IMR-90 (cell line): ENCODE measurements at regions not wholly inside any gene's neighbourhood (a gene's known extent, or its start where the extent isn't known, plus 50 kb on each side); places are given as distances from the start of the nearest gene placed in this dataset.

Source experiments
- ATAC-seq: fragments of 200-7000 bp; cut with Tn5 transposase; 2 replicates; pipeline ENCODE4 v1.9.1; 2020; ENCODE audit warnings: low read depth, mild to moderate bottlenecking, moderate library complexity
- BruUV-seq: library from RNA; stranded (reverse); fragments of 400-500 nt; replicated peaks from 2 replicates; lab custom pipeline; 2021; lab: Mats Ljungman, UMichigan
- CTCF ChIA-PET: fragments of 300-600 bp; formaldehyde crosslinking; extraction: SDS; loops from one replicate; lab custom pipeline; 2021; ENCODE audit warnings: antibody characterized with exemption; lab: Yijun Ruan, JAX
- POLR2A ChIA-PET: fragments of 300-600 bp; sonication (Branson Sonifier 250); formaldehyde crosslinking; loops from one replicate; lab custom pipeline; 2022; ENCODE audit warnings: antibody characterized with exemption; ENCODE audit not compliant: unreplicated experiment; lab: Charles Lee
- DNase-seq: peaks from one replicate; pipeline ENCODE4 v3.0.0; 2013
- H2AFZ ChIP-seq: replicated peaks from 2 replicates; pipeline ENCODE3; 2013; ENCODE audit warnings: low read length, mild to moderate bottlenecking; ENCODE audit not compliant: poor library complexity
- H2AK5ac ChIP-seq: 2 replicates; pipeline ENCODE4 v1.6.1; 2013; ENCODE audit warnings: low read depth, low read length, inconsistent platforms
- H2AK9ac ChIP-seq: replicated peaks from 2 replicates; pipeline ENCODE3; 2013; ENCODE audit warnings: mild to moderate bottlenecking, low read depth, low read length, moderate library complexity; ENCODE audit not compliant: poor library complexity
- H2BK120ac ChIP-seq: 2 replicates; pipeline ENCODE4 v1.6.1; 2013; ENCODE audit warnings: low read depth, low read length, inconsistent platforms
- H2BK15ac ChIP-seq: 3 replicates; pipeline ENCODE4 v1.6.1; 2013; ENCODE audit warnings: low read depth, low read length, inconsistent platforms
- H2BK20ac ChIP-seq: 2 replicates; pipeline ENCODE4 v1.6.1; 2013; ENCODE audit warnings: low read depth, mild to moderate bottlenecking, inconsistent platforms, low read length, moderate library complexity
- H2BK5ac ChIP-seq: 2 replicates; pipeline ENCODE4 v1.6.1; 2013; ENCODE audit warnings: mild to moderate bottlenecking, low read depth, low read length, inconsistent platforms; ENCODE audit not compliant: poor library complexity, severe bottlenecking
- H3K14ac ChIP-seq: replicated peaks from 2 replicates; pipeline ENCODE4 v1.6.1; 2013; ENCODE audit warnings: low read depth, low read length, inconsistent platforms
- H3K18ac ChIP-seq: 2 replicates; pipeline ENCODE4 v1.6.1; 2013; ENCODE audit warnings: low read depth, low read length, control low read depth
- H3K23ac ChIP-seq: 2 replicates; pipeline ENCODE4 v1.6.1; 2013; ENCODE audit warnings: low read depth, low read length, inconsistent platforms
- H3K27ac ChIP-seq: 2 replicates; pipeline ENCODE4 v1.5.1; 2013; ENCODE audit warnings: mild to moderate bottlenecking, control low read depth, low read length; ENCODE audit not compliant: insufficient read depth
- H3K27me3 ChIP-seq: 2 replicates; pipeline ENCODE4 v1.6.1; 2013; ENCODE audit warnings: low read length; ENCODE audit not compliant: control insufficient read depth, insufficient read depth
- H3K36me3 ChIP-seq: 2 replicates; pipeline ENCODE4 v1.6.1; 2013; ENCODE audit warnings: low read length, mixed read lengths; ENCODE audit not compliant: control insufficient read depth, insufficient read depth
- H3K4ac ChIP-seq: 2 replicates; pipeline ENCODE4 v1.6.1; 2013; ENCODE audit warnings: low read depth, low read length, inconsistent platforms
- H3K4me1 ChIP-seq: 2 replicates; pipeline ENCODE4 v1.6.1; 2013; ENCODE audit warnings: low read length, mixed read lengths; ENCODE audit not compliant: control insufficient read depth, insufficient read depth
- H3K4me2 ChIP-seq: 2 replicates; pipeline ENCODE4 v1.6.1; 2013; ENCODE audit warnings: low read depth, mild to moderate bottlenecking, control low read depth, low read length, moderate library complexity
- H3K4me3 ChIP-seq: 2 replicates; pipeline ENCODE4 v1.5.1; 2013; ENCODE audit warnings: low read depth, mild to moderate bottlenecking, control low read depth, low read length, moderate library complexity; ENCODE audit not compliant: insufficient read depth
- H3K56ac ChIP-seq: 2 replicates; pipeline ENCODE4 v1.6.1; 2013; ENCODE audit warnings: low read length, inconsistent platforms; ENCODE audit not compliant: insufficient read depth; ENCODE audit errors: extremely low read depth
- H3K79me1 ChIP-seq, 2 experiments: 2 replicates each; pipeline ENCODE4 v1.6.1; 2013; ENCODE audit warnings: low read length in 2 of 2, inconsistent platforms in 1 of 2, low read depth in 1 of 2
- H3K9ac ChIP-seq: 2 replicates; pipeline ENCODE4 v1.6.1; 2013; ENCODE audit warnings: low read depth, low read length, control low read depth
- H3K9me1 ChIP-seq: 2 replicates; pipeline ENCODE4 v1.6.1; 2013; ENCODE audit warnings: low read length, inconsistent platforms; ENCODE audit not compliant: insufficient read depth
- H3K9me3 ChIP-seq: 2 replicates; pipeline ENCODE4 v1.6.1; 2013; ENCODE audit warnings: low read length; ENCODE audit not compliant: control insufficient read depth, insufficient read depth
- H4K20me1 ChIP-seq: 2 replicates; pipeline ENCODE4 v1.6.1; 2013; ENCODE audit warnings: low read length, inconsistent platforms; ENCODE audit not compliant: insufficient read depth
- H4K5ac ChIP-seq: 2 replicates; pipeline ENCODE4 v1.6.1; 2013; ENCODE audit warnings: mild to moderate bottlenecking, low read depth, low read length, control low read depth
- H4K8ac ChIP-seq, 2 experiments: 2 replicates each; pipeline ENCODE4 v1.6.1; 2013; ENCODE audit warnings: low read depth in 2 of 2, low read length in 2 of 2, control low read depth in 1 of 2, inconsistent platforms in 1 of 2
- H4K91ac ChIP-seq: 2 replicates; pipeline ENCODE4 v1.6.1; 2013; ENCODE audit warnings: low read depth, low read length, inconsistent platforms; ENCODE audit not compliant: insufficient read depth
- CEBPB ChIP-seq: IDR thresholded peaks from 2 replicates; pipeline ENCODE4 v1.6.1; 2012; ENCODE audit warnings: low read depth, low read length, improper control_type of control experiment
- RAD21 ChIP-seq: IDR thresholded peaks from 2 replicates; pipeline ENCODE4 v1.6.1; 2012; ENCODE audit warnings: low read length, improper control_type of control experiment
- WGBS, 2 experiments: methylation state at CpG; one replicate each; pipeline versions ENCODE4 v1.1.5 to v1.1.7; 2013; ENCODE audit warnings: missing lambda C conversion rate in 2 of 2; ENCODE audit not compliant: insufficient read length in 1 of 2; ENCODE audit errors: extremely low coverage in 2 of 2; 5-methylcytosine and 5-hydroxymethylcytosine counted together
- dilution Hi-C: fragments of 300-500 bp; cut with HindIII; formaldehyde crosslinking; loops from one replicate; pipeline ENCODE4 v1.14.3; 2018; ENCODE audit warnings: low sequenced_read_pairs; ENCODE audit not compliant: unreplicated experiment
- in situ Hi-C: fragments of 300-500 bp; cut with MboI; formaldehyde crosslinking; loops from 3 replicates; pipeline ENCODE4 v1.14.3; 2019; ENCODE audit warnings: low sequenced_read_pairs, inconsistent platforms, mixed read lengths
- intact Hi-C: fragments of 100-400 bp; cut with micrococcal nuclease; formaldehyde crosslinking; loops from 2 replicates; pipeline ENCODE4 v1.10.0; 2022

DNA sequence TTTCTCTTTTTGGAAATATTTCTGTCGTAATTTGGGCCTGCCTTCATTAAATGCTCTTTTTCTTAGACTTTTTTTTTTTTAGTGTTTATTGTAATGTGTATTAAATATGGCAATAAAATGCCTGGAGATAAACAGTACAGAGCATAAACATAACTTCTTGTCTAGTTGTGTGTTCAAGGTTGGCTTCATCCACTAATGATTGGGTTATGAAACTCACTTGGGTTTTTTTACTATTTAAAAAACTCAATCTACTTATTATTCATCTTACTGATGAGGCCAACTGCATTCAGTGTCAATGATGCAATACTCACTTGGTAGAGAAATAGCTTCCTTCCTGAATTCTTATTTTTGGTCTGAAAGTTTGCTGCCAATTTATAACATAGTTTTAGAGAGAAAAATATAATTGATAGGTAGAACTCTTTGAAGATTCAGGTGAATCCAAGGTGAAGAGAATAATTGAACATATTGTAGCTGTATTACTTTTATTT is 144.2 kb upstream of the NABP1 start:
- Histone ChIP-seq H3K36me3 (no peaks in the 10 kb centered on the region), H3K9me1 (no peaks in the 10 kb centered on the region), H2AFZ (no peak overlapping the region), H3K23ac (no peak overlapping the region), H4K5ac (no peak overlapping the region), H3K56ac (no peak overlapping the region), H3K4me3 (no peak overlapping the region), H3K14ac (no peak overlapping the region), H3K9ac (no peak overlapping the region), H2AK9ac (no peak overlapping the region), H3K4me1 (no peaks in the 10 kb centered on the region), H3K27ac (no peak overlapping the region), H4K20me1 (no peaks in the 10 kb centered on the region), H3K27me3 (peaks cover 10% of the 10 kb centered on the region), H2BK15ac (no peak overlapping the region), H4K91ac (no peak overlapping the region), H3K4me2 (no peak overlapping the region), H3K79me1 (no peaks in the 10 kb centered on the region), H4K8ac (no peak overlapping the region), H3K4ac (no peak overlapping the region), H2AK5ac (no peak overlapping the region), H3K9me3 (no peaks in the 10 kb centered on the region), H3K18ac (no peak overlapping the region), H2BK120ac (no peak overlapping the region), H2BK20ac (no peak overlapping the region), H2BK5ac (no peak overlapping the region)
- in situ Hi-C loops: no loop called here
- no peak for ATAC-seq
- WGBS, 2 experiments: no CpG with 5 or more reads among the region's 1 CpG
- DNase-seq: no peak
- ChIA-PET POLR2A (no interaction called here), CTCF (interaction anchor here (0.5 kb wide), 1 partner anchor 9 kb away, joined by 4 read pairs; no protein-coding TSS in a partner anchor)
- dilution Hi-C loops: no loop called here
- no TSS peak for BruUV-seq
- intact Hi-C loops: no loop called here
- TF ChIP-seq CEBPB (peak; percentile 79), RAD21 (no peak)
